ENCODE measurements at regions not wholly inside any gene's neighbourhood (a gene's known extent, or its start where the extent isn't known, plus 50 kb on each side); places are given as distances from the start of the nearest gene placed in this dataset.

GRCh38 chr16:72371307-72372086, 199.5 kb upstream of the PMFBP1 start:
- DNase-seq (ENCODE audit: low read depth in 3 of 3, low spot score in 2 of 3): peak in 2 of 3 donors; percentile 44 to 72

GRCh38 chr16:72369274-72369673, 197.3 kb upstream of the PMFBP1 start:
- no peak for DNase-seq (ENCODE audit: low read depth in 3 of 3, low spot score in 2 of 3)

- DNase-seq (ENCODE audit: low read depth in 3 of 3, low spot score in 2 of 3): no peak
Observed at GRCh38 chr16:72367851-72368250, 195.9 kb upstream of the PMFBP1 start.

GRCh38 chr16:72362973-72363372, 191.0 kb upstream of the PMFBP1 start:
- DNase-seq (ENCODE audit: low read depth in 3 of 3, low spot score in 2 of 3): no peak

- no peak for DNase-seq (ENCODE audit: low read depth in 3 of 3, low spot score in 2 of 3)
Observed at GRCh38 chr16:72362476-72362875, 190.5 kb upstream of the PMFBP1 start.

GRCh38 chr16:72357910-72358309, 186.0 kb upstream of the PMFBP1 start:
- no peak for DNase-seq (ENCODE audit: low read depth in 3 of 3, low spot score in 2 of 3)

GRCh38 chr16:72355561-72355960, 183.6 kb upstream of the PMFBP1 start:
- DNase-seq (ENCODE audit: low read depth in 3 of 3, low spot score in 2 of 3): no peak

GRCh38 chr16:72349719-72350118, 177.8 kb upstream of the PMFBP1 start:
- no peak for DNase-seq (ENCODE audit: low read depth in 3 of 3, low spot score in 2 of 3)

GRCh38 chr16:72332926-72333325, 161.0 kb upstream of the PMFBP1 start:
- no peak for DNase-seq (ENCODE audit: low read depth in 3 of 3, low spot score in 2 of 3)

- no peak for DNase-seq (ENCODE audit: low read depth in 3 of 3, low spot score in 2 of 3)
Observed at GRCh38 chr16:72324578-72324977, 152.6 kb upstream of the PMFBP1 start.

- DNase-seq (ENCODE audit: low read depth in 3 of 3, low spot score in 2 of 3): no peak
Observed at GRCh38 chr16:72317446-72317845, 145.5 kb upstream of the PMFBP1 start.

- no peak for DNase-seq (ENCODE audit: low read depth in 3 of 3, low spot score in 2 of 3)
Observed at GRCh38 chr16:72313903-72314302, 141.9 kb upstream of the PMFBP1 start.

- no peak for DNase-seq (ENCODE audit: low read depth in 3 of 3, low spot score in 2 of 3)
Observed at GRCh38 chr16:72312828-72313227, 140.9 kb upstream of the PMFBP1 start.

GRCh38 chr16:72311426-72311825, 139.5 kb upstream of the PMFBP1 start:
- no peak for DNase-seq (ENCODE audit: low read depth in 3 of 3, low spot score in 2 of 3)

- DNase-seq (ENCODE audit: low read depth in 3 of 3, low spot score in 2 of 3): no peak
Observed at GRCh38 chr16:72309001-72309400, 137.0 kb upstream of the PMFBP1 start.

GRCh38 chr16:72308396-72308795, 136.4 kb upstream of the PMFBP1 start:
- no peak for DNase-seq (ENCODE audit: low read depth in 3 of 3, low spot score in 2 of 3)

GRCh38 chr16:72302332-72302731, 130.4 kb upstream of the PMFBP1 start:
- DNase-seq (ENCODE audit: low read depth in 3 of 3, low spot score in 2 of 3): no peak

- DNase-seq (ENCODE audit: low read depth in 3 of 3, low spot score in 2 of 3): no peak
Observed at GRCh38 chr16:72301523-72302236, 129.7 kb upstream of the PMFBP1 start.

- DNase-seq (ENCODE audit: low read depth in 3 of 3, low spot score in 2 of 3): no peak
Observed at GRCh38 chr16:72300892-72301291, 128.9 kb upstream of the PMFBP1 start.

- DNase-seq (ENCODE audit: low read depth in 3 of 3, low spot score in 2 of 3): no peak
Observed at GRCh38 chr16:72299684-72300243, 127.8 kb upstream of the PMFBP1 start.

GRCh38 chr16:72298961-72299360, 127.0 kb upstream of the PMFBP1 start:
- no peak for DNase-seq (ENCODE audit: low read depth in 3 of 3, low spot score in 2 of 3)

GRCh38 chr16:72295914-72296313, 124.0 kb upstream of the PMFBP1 start:
- no peak for DNase-seq (ENCODE audit: low read depth in 3 of 3, low spot score in 2 of 3)

Data from right renal cortex interstitium (tissue), 3 donors.